DOHH2 (cell line): ENCODE measurements at regions not wholly inside any gene's neighbourhood (a gene's known extent, or its start where the extent isn't known, plus 50 kb on each side); places are given as distances from the start of the nearest gene placed in this dataset.

Source experiments
- EZH2phosphoT487 ChIP-seq: fragments of 200-600 bp; sonication (generic); IDR thresholded peaks from 2 replicates; pipeline ENCODE4 v1.6.1; 2017; ENCODE audit warnings: borderline replicate concordance, mild to moderate bottlenecking, antibody characterized with exemption, low read length, moderate library complexity, mixed read lengths
- TF ChIP-seq, protein P1 (sequence below): fragments of 200-600 bp; sonication (generic); IDR thresholded peaks from one replicate; pipeline ENCODE4 v1.5.1; 2014; ENCODE audit warnings: antibody characterized with exemption, mild to moderate bottlenecking, low read depth, low read length; ENCODE audit not compliant: poor library complexity, severe bottlenecking

GRCh38 chr7:157485361-157485831 is 148.6 kb downstream of the DNAJB6 start:
- TF ChIP-seq, protein P1, sequence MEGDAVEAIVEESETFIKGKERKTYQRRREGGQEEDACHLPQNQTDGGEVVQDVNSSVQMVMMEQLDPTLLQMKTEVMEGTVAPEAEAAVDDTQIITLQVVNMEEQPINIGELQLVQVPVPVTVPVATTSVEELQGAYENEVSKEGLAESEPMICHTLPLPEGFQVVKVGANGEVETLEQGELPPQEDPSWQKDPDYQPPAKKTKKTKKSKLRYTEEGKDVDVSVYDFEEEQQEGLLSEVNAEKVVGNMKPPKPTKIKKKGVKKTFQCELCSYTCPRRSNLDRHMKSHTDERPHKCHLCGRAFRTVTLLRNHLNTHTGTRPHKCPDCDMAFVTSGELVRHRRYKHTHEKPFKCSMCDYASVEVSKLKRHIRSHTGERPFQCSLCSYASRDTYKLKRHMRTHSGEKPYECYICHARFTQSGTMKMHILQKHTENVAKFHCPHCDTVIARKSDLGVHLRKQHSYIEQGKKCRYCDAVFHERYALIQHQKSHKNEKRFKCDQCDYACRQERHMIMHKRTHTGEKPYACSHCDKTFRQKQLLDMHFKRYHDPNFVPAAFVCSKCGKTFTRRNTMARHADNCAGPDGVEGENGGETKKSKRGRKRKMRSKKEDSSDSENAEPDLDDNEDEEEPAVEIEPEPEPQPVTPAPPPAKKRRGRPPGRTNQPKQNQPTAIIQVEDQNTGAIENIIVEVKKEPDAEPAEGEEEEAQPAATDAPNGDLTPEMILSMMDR, result no peak
- no peak for TF ChIP-seq EZH2phosphoT487
